Keratinocyte (primary cell): ENCODE measurements at regions not wholly inside any gene's neighbourhood (a gene's known extent, or its start where the extent isn't known, plus 50 kb on each side); places are given as distances from the start of the nearest gene placed in this dataset.

Source experiments
- DNase-seq: peaks from one replicate; pipeline ENCODE4 v3.0.0-alpha.2; 2011; ENCODE audit warnings: low read depth, missing footprints, low spot score
- FAIRE-seq: peaks from 2 replicates; lab custom pipeline; 2011; peaks lifted over from hg19 to GRCh38; lab: Jason Lieb, UNC
- H2AFZ ChIP-seq: 2 replicates; pipeline ENCODE4 v1.6.0; 2012; ENCODE audit warnings: low read length, control low read depth, inconsistent platforms; ENCODE audit not compliant: control insufficient read depth
- H3K27ac ChIP-seq: 2 replicates; pipeline ENCODE4 v1.5.1; 2011; ENCODE audit warnings: low read length; ENCODE audit not compliant: control insufficient read depth, insufficient read depth
- H3K27me3 ChIP-seq: 3 replicates; pipeline ENCODE4 v1.6.0; 2011; ENCODE audit warnings: low read length; ENCODE audit not compliant: control insufficient read depth, insufficient read depth; ENCODE audit errors: extremely low read depth
- H3K36me3 ChIP-seq, 2 experiments: 2 replicates in 1 of 2; 3 replicates in 1 of 2; pipeline ENCODE4 v1.5.1; 2011; ENCODE audit warnings: low read length in 2 of 2, mild to moderate bottlenecking in 1 of 2; ENCODE audit not compliant: control insufficient read depth in 2 of 2, insufficient read depth in 2 of 2; ENCODE audit errors: extremely low read depth in 1 of 2
- H3K4me1 ChIP-seq: 3 replicates; pipeline ENCODE4 v1.5.1; 2011; ENCODE audit warnings: low read length; ENCODE audit not compliant: control insufficient read depth, insufficient read depth; ENCODE audit errors: extremely low read depth
- H3K4me2 ChIP-seq: 3 replicates; pipeline ENCODE4 v1.6.0; 2011; ENCODE audit warnings: low read depth, low read length; ENCODE audit not compliant: control insufficient read depth, insufficient read depth; ENCODE audit errors: extremely low read depth
- H3K4me3 ChIP-seq, 3 experiments: fragments of 200-600 bp in 1 of 3; sonication (generic) in 1 of 3; 2 replicates in 2 of 3; 3 replicates in 1 of 3; pipeline ENCODE4 v1.5.1; 2011 to 2016; ENCODE audit warnings: low read length in 3 of 3, mild to moderate bottlenecking in 3 of 3, control low read depth in 2 of 3, inconsistent platforms in 1 of 3, low read depth in 1 of 3, mixed read lengths in 1 of 3, mixed run types in 1 of 3, moderate library complexity in 1 of 3; ENCODE audit not compliant: control insufficient read depth in 2 of 3, insufficient read depth in 2 of 3; ENCODE audit errors: extremely low read depth in 1 of 3
- H3K79me2 ChIP-seq: 2 replicates; pipeline ENCODE4 v1.6.0; 2012; ENCODE audit warnings: low read length; ENCODE audit not compliant: control insufficient read depth, insufficient read depth
- H3K9ac ChIP-seq: 3 replicates; pipeline ENCODE4 v1.6.0; 2011; ENCODE audit warnings: low read length; ENCODE audit not compliant: control insufficient read depth, insufficient read depth; ENCODE audit errors: extremely low read depth
- H3K9me1 ChIP-seq: 3 replicates; pipeline ENCODE4 v1.6.0; 2011; ENCODE audit warnings: low read length; ENCODE audit not compliant: control insufficient read depth, insufficient read depth; ENCODE audit errors: extremely low read depth
- H3K9me3 ChIP-seq: 2 replicates; pipeline ENCODE4 v1.5.1; 2012; ENCODE audit warnings: low read depth, low read length; ENCODE audit not compliant: control insufficient read depth
- H4K20me1 ChIP-seq: 3 replicates; pipeline ENCODE4 v1.6.0; 2011; ENCODE audit warnings: low read length; ENCODE audit not compliant: control insufficient read depth, insufficient read depth; ENCODE audit errors: extremely low read depth
- CTCF ChIP-seq, 3 experiments: IDR thresholded peaks in 1 of 3; conservative IDR thresholded peaks in 1 of 3; optimal IDR thresholded peaks in 1 of 3; 2 replicates in 2 of 3; 3 replicates in 1 of 3; pipeline versions ENCODE3 to v1.5.1; 2011; ENCODE audit warnings: low read length in 3 of 3, mild to moderate bottlenecking in 3 of 3, moderate library complexity in 2 of 3, control low read depth in 1 of 3, inconsistent platforms in 1 of 3; ENCODE audit not compliant: insufficient read depth in 2 of 3; ENCODE audit errors: extremely low read depth in 1 of 3
- EZH2 ChIP-seq: IDR thresholded peaks from one replicate; pipeline ENCODE4 v1.6.1; 2012; ENCODE audit warnings: inconsistent platforms, mild to moderate bottlenecking, low read length, moderate library complexity
- dilution Hi-C: fragments of 300-500 bp; cut with MboI; formaldehyde crosslinking; loops from one replicate; pipeline ENCODE4 v1.7.0; 2020; ENCODE audit warnings: low sequenced_read_pairs; ENCODE audit not compliant: extremely low pct_ligation_motif_present

- TF ChIP-seq CTCF (optimal IDR thresholded peaks at IDR 0.05 in 1 of 3, IDR thresholded peaks at IDR 0.05 in 1 of 3, conservative IDR thresholded peaks at IDR 0.05 in 1 of 3; ENCODE audit: extremely low read depth in 1 of 3, insufficient read depth in 2 of 3, low read length in 3 of 3) (no peak), EZH2 (no peak)
- H2AFZ ChIP-seq: no peak overlapping the region
- no peaks in the 10 kb centered on the region for H3K4me1 ChIP-seq
- DNase-seq (no peak), FAIRE-seq (no peak)
- dilution Hi-C loops: no loop called here
- no peaks in the 10 kb centered on the region for H3K9me3 ChIP-seq
- no peak overlapping the region for H3K9ac ChIP-seq
- no peaks in the 10 kb centered on the region for H3K79me2 ChIP-seq
- H3K4me2 ChIP-seq: no peak overlapping the region
- H3K36me3 ChIP-seq: no peaks in the 10 kb centered on the region
- no peaks in the 10 kb centered on the region for H4K20me1 ChIP-seq
- H3K27me3 ChIP-seq: peaks cover 22% of the 10 kb centered on the region
- no peaks in the 10 kb centered on the region for H3K9me1 ChIP-seq
- no peak overlapping the region for H3K4me3 ChIP-seq
- no peak overlapping the region for H3K27ac ChIP-seq
Observed at GRCh38 chr1:229130028-229130668, 140.8 kb upstream of the RAB4A start.

- dilution Hi-C loops: no loop called here
- H3K36me3 ChIP-seq: no peaks in the 10 kb centered on the region
- TF ChIP-seq EZH2: no peak
- TF ChIP-seq CTCF (optimal IDR thresholded peaks at IDR 0.05 in 1 of 3, IDR thresholded peaks at IDR 0.05 in 1 of 3, conservative IDR thresholded peaks at IDR 0.05 in 1 of 3; ENCODE audit: extremely low read depth in 1 of 3, insufficient read depth in 2 of 3, low read length in 3 of 3): no peak
- H3K4me2 ChIP-seq: no peak overlapping the region
- no peaks in the 10 kb centered on the region for H4K20me1 ChIP-seq
- peaks cover 24% of the 10 kb centered on the region for H3K27me3 ChIP-seq
- no peak for FAIRE-seq
- no peak overlapping the region for H3K9ac ChIP-seq
- H3K27ac ChIP-seq: no peak overlapping the region
- H3K79me2 ChIP-seq: no peaks in the 10 kb centered on the region
- no peak overlapping the region for H3K4me3 ChIP-seq
- no peak overlapping the region for H2AFZ ChIP-seq
- H3K4me1 ChIP-seq: no peaks in the 10 kb centered on the region
- DNase-seq: no peak
- no peaks in the 10 kb centered on the region for H3K9me3 ChIP-seq
- no peaks in the 10 kb centered on the region for H3K9me1 ChIP-seq
Observed at GRCh38 chr1:229131243-229132105, 139.4 kb upstream of the RAB4A start.
